Type B pancreatic cell (in vitro differentiated cells): ENCODE measurements at regions not wholly inside any gene's neighbourhood (a gene's known extent, or its start where the extent isn't known, plus 50 kb on each side); places are given as distances from the start of the nearest gene placed in this dataset.

Experiments used
- DNase-seq: peaks from one replicate; pipeline ENCODE4 v3.0.0; 2021; ENCODE audit warnings: mixed read lengths; ENCODE audit not compliant: unreplicated experiment; ENCODE audit errors: extremely low spot score
- H3K27ac Mint-ChIP-seq: 2 replicates; pipeline ENCODE4 v1.8.0; 2021; ENCODE audit warnings: mild to moderate bottlenecking, mixed read lengths
- H3K27me3 Mint-ChIP-seq: 2 replicates; pipeline ENCODE4 v1.8.0; 2021; ENCODE audit warnings: mixed read lengths
- H3K36me3 Mint-ChIP-seq: 2 replicates; pipeline ENCODE4 v1.8.0; 2021; ENCODE audit warnings: mixed read lengths
- H3K4me1 Mint-ChIP-seq: one replicate; pipeline ENCODE4 v1.8.0; 2021; ENCODE audit warnings: mixed read lengths; ENCODE audit not compliant: unreplicated experiment
- H3K4me3 Mint-ChIP-seq: 2 replicates; pipeline ENCODE4 v1.8.0; 2021; ENCODE audit warnings: mild to moderate bottlenecking, mixed read lengths
- H3K9me3 Mint-ChIP-seq: 2 replicates; pipeline ENCODE4 v1.8.0; 2021; ENCODE audit warnings: mixed read lengths
- CTCF ChIP-seq: fragments of 200-600 bp; sonication (generic); conservative IDR thresholded peaks from 2 replicates; pipeline ENCODE4 v1.5.0; 2021; ENCODE audit warnings: antibody characterized with exemption, mild to moderate bottlenecking

DNA sequence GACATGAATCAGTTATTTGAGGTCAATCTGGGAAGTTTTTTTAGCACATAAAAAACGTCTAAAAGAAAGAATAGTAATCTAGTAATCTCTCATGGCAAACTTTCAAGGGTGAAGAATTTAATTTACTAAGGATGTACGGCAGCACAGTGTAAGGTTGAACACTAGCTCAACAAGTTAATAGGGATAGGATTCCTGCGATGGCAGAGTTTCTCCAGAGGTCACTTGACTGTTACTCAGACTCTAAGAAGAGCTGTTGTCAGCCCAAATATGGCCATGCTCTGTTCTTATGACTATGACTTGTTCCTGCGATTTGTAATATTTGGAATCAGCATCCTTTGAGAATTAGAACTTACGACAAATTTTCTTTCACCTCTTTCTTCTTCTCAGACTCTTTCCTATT is 553.3 kb upstream of the TNP1 start:
- Mint-ChIP-seq H3K36me3 (no peaks in the 10 kb centered on the region), H3K9me3 (no peaks in the 10 kb centered on the region), H3K4me3 (no peak overlapping the region), H3K4me1 (peaks cover 14% of the 10 kb centered on the region), H3K27ac (no peak overlapping the region), H3K27me3 (no peaks in the 10 kb centered on the region)
- DNase-seq, result no peak
- TF ChIP-seq CTCF, result no peak

GRCh38 chr2:217412721-217413120 is 552.9 kb upstream of the TNP1 start:
- Mint-ChIP-seq H3K27me3 (no peaks in the 10 kb centered on the region), H3K4me3 (no peak overlapping the region), H3K4me1 (peaks cover 14% of the 10 kb centered on the region), H3K27ac (no peak overlapping the region), H3K9me3 (no peaks in the 10 kb centered on the region), H3K36me3 (no peaks in the 10 kb centered on the region)
- DNase-seq, result no peak
- no peak for TF ChIP-seq CTCF

GRCh38 chr2:217412277-217412676 is 552.4 kb upstream of the TNP1 start:
- no peak for TF ChIP-seq CTCF
- Mint-ChIP-seq H3K4me1 (peaks cover 14% of the 10 kb centered on the region), H3K9me3 (no peaks in the 10 kb centered on the region), H3K36me3 (no peaks in the 10 kb centered on the region), H3K27ac (no peak overlapping the region), H3K27me3 (no peaks in the 10 kb centered on the region), H3K4me3 (no peak overlapping the region)
- no peak for DNase-seq

DNA sequence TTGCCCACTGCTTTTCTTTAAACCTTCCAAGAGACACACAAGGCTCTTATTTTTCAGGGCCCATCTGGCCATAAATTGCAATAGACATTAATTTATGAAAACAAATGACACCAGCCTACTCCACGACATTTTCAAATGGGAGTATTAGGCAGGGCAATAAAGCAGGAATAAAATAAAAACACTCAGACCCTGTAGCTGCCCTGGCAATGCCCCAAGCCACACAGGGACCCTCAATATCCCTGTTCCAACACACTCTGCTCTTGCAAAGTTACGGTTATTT is 550.8 kb upstream of the TNP1 start:
- peaks cover 14% of the 10 kb centered on the region for H3K4me1 Mint-ChIP-seq
- H3K27me3 Mint-ChIP-seq, result no peaks in the 10 kb centered on the region
- H3K36me3 Mint-ChIP-seq, result no peaks in the 10 kb centered on the region
- TF ChIP-seq CTCF, result no peak
- DNase-seq, result no peak
- H3K9me3 Mint-ChIP-seq, result no peaks in the 10 kb centered on the region
- no peak overlapping the region for H3K27ac Mint-ChIP-seq
- no peak overlapping the region for H3K4me3 Mint-ChIP-seq

DNA sequence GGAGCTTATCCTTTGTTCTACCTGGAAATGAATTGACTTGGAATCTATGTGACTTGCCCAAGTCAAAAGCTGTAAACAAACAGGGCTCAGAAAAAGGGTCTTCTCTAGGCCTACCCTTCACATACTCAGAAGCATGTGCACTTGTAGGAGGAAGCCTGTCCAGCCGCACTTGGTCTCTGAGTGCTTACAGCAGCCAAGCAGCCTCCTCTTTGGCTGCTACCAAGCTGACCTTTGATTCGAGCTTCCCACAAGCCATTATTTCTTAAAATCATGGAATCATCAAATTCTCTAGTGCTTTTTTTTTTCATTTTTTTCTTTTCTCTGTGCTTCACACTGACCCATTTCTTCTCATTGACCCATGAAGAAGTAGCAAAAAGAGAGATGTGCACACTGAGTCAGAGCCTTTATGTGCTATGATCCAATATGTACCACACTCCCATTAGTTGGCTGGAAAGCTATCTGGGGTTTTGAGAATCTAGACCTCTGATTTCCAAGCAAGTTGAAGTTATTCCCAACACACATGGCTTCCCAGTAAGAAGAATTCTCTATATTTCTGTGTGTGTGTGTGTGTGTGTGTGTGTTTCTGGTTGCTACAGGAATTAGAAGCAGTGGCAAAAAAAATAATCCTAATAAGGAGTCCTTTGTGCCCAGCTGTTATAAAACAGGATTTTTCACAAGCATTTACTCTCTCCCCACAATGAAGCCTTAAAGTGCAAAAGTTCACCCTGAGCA is 550.3 kb upstream of the TNP1 start:
- no peak for DNase-seq
- Mint-ChIP-seq H3K9me3 (no peaks in the 10 kb centered on the region), H3K36me3 (no peaks in the 10 kb centered on the region), H3K4me3 (no peak overlapping the region), H3K27ac (no peak overlapping the region), H3K4me1 (peaks cover 14% of the 10 kb centered on the region), H3K27me3 (no peaks in the 10 kb centered on the region)
- TF ChIP-seq CTCF, result no peak

GRCh38 chr2:217407362-217407761 is 547.5 kb upstream of the TNP1 start:
- no peak for DNase-seq
- Mint-ChIP-seq H3K4me1 (peaks cover 30% of the 10 kb centered on the region), H3K27ac (no peak overlapping the region), H3K9me3 (no peaks in the 10 kb centered on the region), H3K4me3 (no peak overlapping the region), H3K36me3 (no peaks in the 10 kb centered on the region), H3K27me3 (peaks cover 7% of the 10 kb centered on the region)
- TF ChIP-seq CTCF, result no peak
